ENCODE measurements at regions not wholly inside any gene's neighbourhood (a gene's known extent, or its start where the extent isn't known, plus 50 kb on each side); places are given as distances from the start of the nearest gene placed in this dataset.

GRCh38 chr2:144210076-144210475, 309.8 kb downstream of the ZEB2 start:
- no peak overlapping the region for H3K27ac ChIP-seq
- DNase-seq (ENCODE audit: low spot score), result no peak
- no peak for TF ChIP-seq CTCF (IDR thresholded peaks at IDR 0.05)
- no peak overlapping the region for H3K4me3 ChIP-seq

GRCh38 chr2:144208924-144209323, 311.0 kb downstream of the ZEB2 start:
- no peak for TF ChIP-seq CTCF (IDR thresholded peaks at IDR 0.05)
- no peak for DNase-seq (ENCODE audit: low spot score)
- Histone ChIP-seq H3K27ac (no peak overlapping the region), H3K4me3 (no peak overlapping the region)

- Histone ChIP-seq H3K27ac (no peak overlapping the region), H3K4me3 (no peak overlapping the region)
- no peak for TF ChIP-seq CTCF (IDR thresholded peaks at IDR 0.05)
- no peak for DNase-seq (ENCODE audit: low spot score)
Measured at GRCh38 chr2:144206019-144206418, 313.9 kb downstream of the ZEB2 start.

- TF ChIP-seq CTCF (IDR thresholded peaks at IDR 0.05), result no peak
- DNase-seq (ENCODE audit: low spot score), result no peak
- H3K27ac ChIP-seq, result no peak overlapping the region
- no peak overlapping the region for H3K4me3 ChIP-seq
Measured at GRCh38 chr2:144201868-144202468, 318.0 kb downstream of the ZEB2 start.

GRCh38 chr2:144201126-144201525, 318.8 kb downstream of the ZEB2 start:
- H3K27ac ChIP-seq, result no peak overlapping the region
- DNase-seq (ENCODE audit: low spot score), result no peak
- H3K4me3 ChIP-seq, result no peak overlapping the region
- no peak for TF ChIP-seq CTCF (IDR thresholded peaks at IDR 0.05)

GRCh38 chr2:144198116-144198515, 321.8 kb downstream of the ZEB2 start:
- TF ChIP-seq CTCF (IDR thresholded peaks at IDR 0.05), result no peak

GRCh38 chr2:144194326-144195071, 325.4 kb downstream of the ZEB2 start:
- Histone ChIP-seq H3K27ac (no peak overlapping the region), H3K4me3 (no peak overlapping the region)
- no peak for DNase-seq (ENCODE audit: low spot score)
- TF ChIP-seq CTCF (IDR thresholded peaks at IDR 0.05), result no peak

More at GRCh38 chr2:144198116-144198515, 321.8 kb downstream of the ZEB2 start:
- DNase-seq (ENCODE audit: low spot score), result no peak
- H3K4me3 ChIP-seq, result no peak overlapping the region
- H3K27ac ChIP-seq, result no peak overlapping the region

Data from coronary artery (tissue), 2 donors.